GM21723 (cell line): ENCODE measurements at regions not wholly inside any gene's neighbourhood (a gene's known extent, or its start where the extent isn't known, plus 50 kb on each side); places are given as distances from the start of the nearest gene placed in this dataset.
"Not testable (repeated sequence)": the region's sequence is repeated elsewhere in the genome, so short reads cannot be mapped to it uniquely, and the experiment has no call there.

ENCODE experiments used
- ATAC-seq: cut with Tn5 transposase; IDR thresholded peaks from one replicate; pipeline ENCODE4 v1.9.1; 2021; ENCODE audit warnings: mild to moderate bottlenecking, moderate library complexity; ENCODE audit not compliant: unreplicated experiment

DNA sequence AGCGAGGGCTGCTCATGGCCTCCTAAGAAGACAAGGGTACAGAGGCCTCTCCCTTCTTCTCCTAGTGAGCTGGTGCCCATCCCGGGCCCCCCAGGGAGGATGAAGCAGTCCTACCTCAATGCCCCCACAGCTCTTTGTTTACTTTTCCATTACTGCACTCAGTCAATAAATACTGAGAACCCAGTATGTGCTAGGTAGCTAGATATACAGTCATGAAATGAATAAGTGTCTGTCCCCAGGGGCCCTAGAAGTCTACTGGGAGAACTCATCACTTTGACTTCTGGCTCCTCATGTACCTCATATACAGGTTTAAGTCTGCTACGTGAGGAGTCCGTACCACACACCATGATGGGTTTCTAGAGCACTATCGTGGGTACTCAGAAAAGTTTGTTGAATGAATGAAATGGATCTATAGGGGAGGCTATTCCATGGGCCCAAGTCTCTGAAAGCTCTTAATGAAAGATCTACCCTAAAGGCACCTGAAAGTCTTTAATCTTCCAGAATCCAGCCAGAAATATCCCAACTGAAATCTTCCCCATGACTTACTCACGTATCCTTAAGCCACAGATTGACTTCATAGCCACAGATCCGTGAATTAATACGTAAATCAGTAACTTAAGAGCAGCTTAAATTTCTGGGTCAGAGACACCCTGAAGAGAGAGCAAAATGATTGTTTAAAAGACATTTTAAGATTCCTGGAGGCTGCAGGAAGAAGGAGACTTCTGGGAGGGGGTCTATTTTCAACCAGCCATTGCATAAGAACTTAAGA is 51.6 kb upstream of the POMP start:
- no peak for ATAC-seq

DNA sequence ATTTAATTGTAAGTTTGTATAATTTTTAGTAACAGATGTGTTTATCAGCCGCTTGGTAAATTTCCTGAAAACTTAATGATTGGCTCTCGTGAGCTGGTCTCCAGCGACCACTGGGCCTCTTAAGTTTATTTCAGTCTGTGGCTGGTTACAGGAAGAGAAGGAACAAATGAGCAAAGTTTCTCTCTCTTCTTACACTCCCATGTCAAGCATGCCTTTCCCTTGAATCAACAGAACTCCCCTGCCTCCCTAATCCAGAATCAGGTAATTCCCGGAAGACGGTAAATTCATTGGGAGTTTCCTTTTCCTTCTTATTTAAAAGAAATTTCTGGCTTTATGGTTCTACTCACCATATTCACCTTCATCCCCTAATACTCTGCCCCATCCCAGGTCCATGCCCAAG is 52.5 kb upstream of the POMP start:
- ATAC-seq = no peak

DNA sequence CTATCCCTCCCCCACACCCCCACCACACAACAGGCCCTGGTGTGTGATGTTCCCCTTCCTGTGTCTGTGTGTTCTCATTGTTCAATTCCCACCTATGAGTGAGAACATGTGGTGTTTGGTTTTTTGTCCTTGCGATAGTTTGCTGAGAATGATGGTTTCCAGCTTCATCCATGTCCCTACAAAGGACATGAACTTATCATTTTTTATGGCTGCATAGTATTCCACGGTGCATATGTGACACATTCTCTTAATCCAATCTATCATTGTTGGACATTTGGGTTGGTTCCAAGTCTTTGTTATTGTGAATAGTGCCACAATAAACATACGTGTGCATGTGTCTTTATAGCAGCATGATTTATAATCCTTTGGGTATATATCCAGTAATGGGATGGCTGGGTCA is 53.8 kb upstream of the POMP start:
- not testable (repeated sequence) for ATAC-seq

DNA sequence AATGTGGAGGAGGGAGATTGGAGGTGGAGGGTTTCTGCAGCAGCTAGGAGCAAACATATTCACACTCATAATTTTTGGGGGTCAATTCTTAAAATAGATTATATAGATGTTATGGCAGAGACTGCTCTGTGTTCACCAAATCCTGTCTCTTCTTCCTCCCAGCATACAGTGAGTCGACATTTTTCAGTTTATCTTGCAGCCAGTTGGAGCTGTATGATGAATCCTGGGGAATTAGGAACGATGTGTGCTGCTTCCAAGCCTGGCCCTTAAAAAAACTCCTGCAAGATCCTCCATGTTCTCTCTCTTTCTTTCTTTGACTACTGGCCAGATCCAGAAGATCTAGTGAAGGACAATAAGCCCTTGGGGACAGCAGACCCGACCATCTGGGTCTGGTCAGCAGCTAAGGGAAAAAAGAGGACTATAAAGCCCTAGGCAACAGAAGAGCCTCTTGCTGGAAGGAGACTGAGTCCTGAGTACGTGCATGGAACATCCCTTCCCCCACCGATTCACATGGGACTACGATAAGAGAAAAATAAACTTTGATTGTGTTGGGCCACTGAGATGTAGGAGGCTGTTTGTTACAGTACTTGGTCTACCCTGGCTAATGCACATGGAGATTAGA is 55.8 kb upstream of the POMP start:
- no peak for ATAC-seq

DNA sequence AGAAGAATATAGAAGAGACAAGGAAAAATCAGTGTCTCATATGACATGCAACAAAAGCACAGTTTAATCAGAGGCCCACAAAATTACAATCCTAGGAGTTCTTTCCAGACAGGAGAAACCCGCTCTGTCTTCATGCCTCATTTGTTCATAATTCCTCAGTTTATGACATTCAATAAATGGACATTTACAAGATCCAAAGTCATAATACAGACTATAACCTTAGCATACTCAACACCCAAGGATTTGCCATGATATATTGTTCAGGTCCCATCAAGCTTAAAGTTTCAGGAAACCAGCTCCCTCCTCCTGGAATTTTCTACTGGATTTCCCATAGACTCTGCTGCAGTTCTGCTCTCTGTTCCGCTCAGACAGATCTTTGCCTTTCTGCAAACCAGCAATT is 56.4 kb upstream of the POMP start:
- no peak for ATAC-seq

DNA sequence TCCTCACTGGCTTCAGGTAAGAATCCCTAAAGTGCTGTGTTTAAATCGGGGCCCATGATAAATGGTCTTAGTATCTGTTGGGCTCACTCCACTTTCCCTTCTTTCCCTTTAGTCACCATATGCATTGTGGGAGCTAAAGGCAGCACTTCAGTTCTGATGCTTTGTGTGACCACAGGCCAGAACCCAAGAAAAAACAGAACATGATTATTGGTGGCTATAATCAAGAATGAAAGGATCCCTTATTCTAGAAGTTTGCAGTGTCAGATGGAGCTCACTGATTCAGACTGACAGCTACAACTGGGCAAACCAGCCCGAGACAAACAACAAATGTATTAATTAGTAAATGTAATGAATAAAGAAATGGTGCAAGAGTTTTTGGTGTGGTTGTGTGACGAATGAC is 57.3 kb upstream of the POMP start:
- ATAC-seq = no peak

DNA sequence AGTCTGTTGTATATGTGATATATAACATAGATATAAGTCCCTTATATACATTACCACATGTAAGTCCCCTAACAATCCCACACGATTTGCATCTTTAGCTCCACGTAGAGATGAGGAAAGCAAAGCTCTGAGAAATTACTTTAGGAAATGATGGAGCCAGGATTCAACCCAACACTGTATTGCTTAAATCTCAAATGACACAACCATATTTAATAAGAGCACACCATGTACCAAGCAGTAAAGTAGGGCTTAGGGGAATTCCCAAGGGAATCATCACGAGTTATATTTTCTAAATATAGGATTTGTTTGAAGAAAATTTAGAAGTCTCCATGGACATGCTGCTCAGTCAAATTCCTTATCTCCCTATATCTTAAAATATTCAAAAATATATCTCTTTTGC is 61.3 kb upstream of the POMP start:
- no peak for ATAC-seq

DNA sequence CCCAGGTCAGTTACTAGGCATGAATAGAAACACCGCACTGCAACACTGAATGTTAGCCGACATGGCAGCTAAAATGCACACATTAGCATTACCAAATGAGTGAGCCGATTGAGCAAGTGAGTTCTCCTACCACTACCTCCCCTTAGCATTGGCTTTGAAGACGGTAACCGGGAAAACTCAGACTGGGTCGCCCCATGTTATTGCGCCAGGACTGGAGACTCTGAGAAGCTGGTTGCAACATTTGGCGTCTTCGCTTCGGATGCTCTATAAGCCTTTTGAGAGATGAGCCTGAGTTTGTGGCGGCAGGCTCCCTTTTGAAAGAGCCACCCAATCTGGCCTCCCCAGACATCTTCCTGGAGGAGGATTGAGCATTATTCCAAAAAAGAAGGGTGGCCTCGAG is 68.5 kb upstream of the POMP start:
- ATAC-seq = no peak

DNA sequence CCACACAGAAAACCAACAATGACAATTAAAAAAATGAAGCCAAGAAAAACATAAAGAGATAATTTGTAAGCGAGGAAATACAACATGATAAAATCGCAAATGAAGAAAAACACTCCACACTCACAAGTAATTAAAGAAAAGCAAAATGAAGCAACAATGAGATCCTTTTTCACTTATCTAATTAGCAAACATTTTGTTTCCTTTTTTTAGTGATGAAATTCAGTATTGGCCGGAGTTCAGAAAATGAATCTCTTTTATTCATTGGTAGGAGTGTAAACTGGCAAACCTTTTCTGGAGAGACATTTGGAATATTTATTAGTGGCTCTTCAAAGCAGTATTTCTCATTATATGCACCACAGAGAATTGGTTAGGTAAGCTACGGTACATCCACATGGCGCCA is 70.6 kb upstream of the POMP start:
- no peak for ATAC-seq

DNA sequence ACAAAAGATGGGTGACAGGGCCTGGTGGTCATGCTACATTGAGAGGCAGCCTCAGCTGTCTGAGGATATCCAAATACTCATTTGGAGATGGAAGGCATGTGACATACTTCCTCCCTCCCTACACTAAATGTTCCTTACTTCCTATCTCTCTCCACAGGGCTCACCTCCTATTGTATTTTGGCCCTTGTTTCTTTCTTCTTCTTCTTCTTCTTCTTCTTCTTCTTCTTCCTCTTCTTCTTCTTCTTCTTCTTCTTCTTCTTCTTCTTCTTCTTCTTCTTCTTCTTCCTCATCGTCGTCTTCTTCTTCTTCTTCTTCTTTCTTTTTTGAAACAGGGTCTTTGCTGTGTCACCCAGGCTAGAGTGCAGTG is 71.8 kb upstream of the POMP start:
- ATAC-seq = no peak

DNA sequence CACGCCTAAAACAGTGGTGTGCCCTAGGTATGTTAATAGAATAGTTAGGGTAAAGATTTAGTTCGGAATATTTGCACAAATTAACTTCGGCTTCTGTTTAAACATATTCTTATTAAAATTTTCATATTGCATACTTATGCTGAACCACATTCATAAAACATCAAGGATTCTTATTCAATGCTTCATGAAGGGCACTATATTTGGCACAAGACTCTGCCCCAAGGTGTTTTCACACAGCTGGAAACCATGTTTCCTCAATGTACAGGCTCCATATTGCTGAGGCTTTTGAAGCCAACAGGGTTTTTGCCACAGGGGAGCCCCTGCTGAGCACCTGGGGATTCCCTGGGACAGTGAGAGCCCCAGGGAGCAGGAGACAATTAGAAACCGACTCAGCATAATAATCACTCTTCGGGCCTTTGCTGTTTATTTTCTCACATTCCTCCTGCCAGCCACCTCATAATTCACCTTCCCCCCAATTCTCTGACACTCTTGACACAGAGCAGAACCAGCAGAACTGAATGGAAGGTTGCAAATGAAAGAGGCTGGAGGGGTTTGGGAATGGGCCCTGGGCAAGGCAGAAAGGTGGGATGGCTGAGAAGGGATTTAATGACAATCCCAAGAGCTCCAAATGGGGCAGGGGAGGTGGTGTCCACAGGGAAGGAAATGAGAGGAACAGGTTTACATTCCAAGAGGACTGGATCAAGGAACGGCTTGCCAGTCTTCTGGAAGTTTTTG is 72.3 kb upstream of the POMP start:
- no peak for ATAC-seq

DNA sequence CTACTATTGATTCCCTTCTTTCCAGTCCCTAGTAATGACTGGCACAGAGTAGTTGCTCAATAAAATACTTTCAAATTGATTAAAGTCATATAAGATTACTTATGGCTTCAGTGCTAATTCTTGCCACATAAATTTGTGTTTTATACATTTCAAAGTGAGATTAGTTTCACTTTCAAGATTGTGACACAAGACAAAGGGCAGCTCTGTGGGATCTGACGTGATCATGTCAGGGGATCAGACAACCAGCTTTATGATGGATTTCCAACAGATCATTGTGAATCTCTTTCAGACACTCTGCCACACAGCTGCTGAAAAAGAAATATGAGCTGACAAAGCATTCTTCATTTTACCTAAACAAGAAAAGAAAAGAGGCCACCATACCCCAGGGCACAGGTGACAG is 73.4 kb upstream of the POMP start:
- ATAC-seq = no peak

DNA sequence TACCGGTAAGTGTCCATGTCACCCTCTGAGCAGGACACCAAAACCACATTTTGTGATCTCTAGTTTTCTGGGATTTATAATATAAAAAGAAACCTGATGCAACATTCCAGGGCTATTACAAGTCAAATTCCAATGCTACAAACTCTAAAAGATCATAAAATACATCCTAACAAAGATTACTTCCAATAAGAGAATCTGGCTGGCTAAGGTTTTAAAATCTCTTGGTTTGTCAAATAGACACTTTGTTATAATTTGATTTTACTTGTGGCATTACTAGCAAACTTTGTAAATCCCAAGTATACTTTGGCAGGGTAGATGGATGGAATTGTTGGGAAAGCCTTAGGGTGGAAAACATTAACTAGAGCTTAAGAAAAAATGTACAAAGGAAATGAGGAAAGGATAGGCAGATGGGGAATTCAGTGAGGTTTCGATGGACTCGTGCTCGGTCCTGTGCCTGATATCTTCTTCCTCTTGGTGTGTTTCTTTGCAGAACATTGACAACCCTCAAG is 74.0 kb upstream of the POMP start:
- ATAC-seq = no peak

DNA sequence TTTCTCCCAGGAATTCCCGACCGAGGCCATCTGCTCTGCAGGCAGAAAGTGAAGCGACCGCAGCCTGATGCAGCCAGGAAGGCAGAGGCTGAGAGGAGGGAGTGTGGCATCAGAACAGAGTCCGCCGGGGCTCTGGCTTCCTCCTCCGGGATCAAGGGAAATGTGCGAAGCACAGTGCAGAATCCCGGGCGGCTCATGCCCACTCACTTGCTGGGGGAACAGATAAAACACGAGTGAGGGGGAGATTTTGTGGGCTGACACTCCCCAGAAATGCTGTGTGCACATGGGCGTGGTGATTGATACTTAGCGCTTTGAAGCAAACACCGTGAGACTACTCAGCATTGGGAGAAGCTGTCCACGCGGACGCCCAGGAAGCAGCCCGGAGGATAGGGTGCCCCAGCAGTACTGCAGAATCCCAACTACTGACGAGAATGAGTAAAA is 75.3 kb upstream of the POMP start:
- ATAC-seq = no peak

DNA sequence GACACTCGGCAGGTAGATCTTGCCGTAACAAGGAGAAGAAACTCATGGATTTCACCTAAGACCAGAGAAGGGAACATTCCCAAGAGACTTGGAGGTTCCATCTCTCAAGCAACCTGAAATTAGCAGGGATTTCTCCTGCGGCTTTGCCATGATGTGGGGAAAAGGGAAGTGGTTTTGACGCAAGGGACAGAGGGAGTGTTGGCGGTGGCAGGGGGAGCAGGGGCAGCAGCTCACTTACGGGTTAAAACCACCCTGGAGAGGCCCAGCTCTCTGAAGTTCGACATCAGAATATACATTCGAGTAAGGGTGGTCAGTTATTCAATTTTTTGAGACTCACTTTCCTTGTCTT is 76.1 kb upstream of the POMP start:
- ATAC-seq = no peak

DNA sequence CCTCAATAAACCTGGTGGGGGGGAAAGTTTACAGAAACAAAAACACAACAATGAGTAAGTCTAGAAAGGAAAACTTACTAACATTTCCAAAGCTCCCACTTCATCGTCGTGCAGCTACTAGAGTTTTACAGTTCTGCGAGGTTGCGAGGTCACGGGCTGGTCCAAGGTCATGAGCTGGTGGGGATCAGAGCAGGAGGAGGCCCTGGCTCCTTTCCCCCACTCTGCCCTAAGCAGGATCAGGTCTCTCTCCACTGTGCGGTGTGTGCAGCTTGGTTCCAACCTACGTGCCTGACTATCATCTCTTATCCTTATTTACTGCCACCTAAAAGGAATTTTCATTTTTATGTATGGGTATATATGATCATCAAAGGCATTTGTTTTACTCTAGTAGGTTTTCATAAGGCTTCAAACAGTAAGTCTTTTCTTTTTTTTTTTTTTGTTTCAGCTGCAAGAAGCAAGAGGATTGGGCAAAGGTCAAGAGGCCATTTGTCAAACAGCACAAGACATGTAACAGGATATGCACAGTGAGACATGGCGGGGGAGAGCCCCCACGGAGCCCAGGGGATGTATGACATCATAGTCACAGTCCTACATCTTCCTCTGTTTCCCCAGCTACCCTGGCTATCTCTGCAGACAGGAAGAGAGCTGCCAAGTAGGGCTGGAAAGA is 76.6 kb upstream of the POMP start:
- no peak for ATAC-seq

DNA sequence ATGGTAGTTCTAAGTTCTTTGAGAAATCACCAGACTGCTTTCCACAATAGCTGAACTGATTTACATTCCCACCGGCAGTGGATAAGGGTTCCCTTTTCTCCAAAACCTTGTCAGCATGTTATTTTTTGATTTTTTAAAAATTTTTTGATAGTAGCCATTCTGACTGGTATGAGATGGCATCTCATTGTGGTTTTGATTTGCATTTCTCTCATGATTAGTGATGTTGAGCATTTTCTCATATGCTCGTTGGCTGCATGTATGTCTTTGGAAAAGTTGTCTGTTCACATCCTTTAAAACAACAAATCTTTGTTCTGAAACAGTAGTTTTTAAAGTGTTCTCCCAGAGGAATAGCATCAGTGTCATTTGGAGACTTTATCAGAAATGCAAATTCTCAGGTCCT is 77.5 kb upstream of the POMP start:
- ATAC-seq = no peak

DNA sequence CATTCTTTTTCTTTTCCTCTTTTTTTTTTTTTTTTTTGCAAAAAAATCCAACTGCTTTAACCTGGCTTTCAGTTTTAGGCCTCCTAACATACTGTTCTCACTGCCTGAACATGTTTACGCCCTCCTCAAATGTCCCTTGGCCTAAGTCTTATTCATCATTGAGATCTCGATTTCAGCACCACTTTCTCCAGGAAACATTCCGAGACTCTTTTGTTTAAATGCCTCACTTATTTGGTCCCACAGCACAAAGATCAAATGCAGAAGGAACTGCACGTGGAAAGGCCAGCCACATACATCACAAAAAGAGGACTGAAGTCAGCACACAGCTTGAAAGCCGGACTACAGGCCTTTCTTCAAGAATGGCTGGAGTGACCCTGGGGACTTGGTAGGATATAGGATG is 79.2 kb upstream of the POMP start:
- no peak for ATAC-seq

DNA sequence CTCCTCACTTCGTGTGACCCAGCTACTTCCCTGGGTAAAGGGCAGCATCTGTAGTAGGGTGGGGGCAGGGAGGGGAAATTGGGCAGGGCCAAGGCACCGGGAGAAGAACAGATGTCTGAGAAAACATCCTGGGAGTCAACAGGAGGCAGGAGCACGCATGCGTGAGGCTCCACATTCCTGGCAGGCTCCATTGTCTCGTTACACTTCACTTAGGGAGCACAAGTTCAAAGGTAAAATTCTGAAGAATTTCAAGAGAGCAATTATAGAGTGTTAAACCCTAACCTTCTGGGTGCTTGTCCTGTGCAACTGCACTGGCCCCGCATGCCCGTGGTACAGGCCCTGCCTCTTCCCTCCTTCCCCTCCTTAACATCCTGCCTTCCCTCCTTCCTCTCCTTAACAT is 79.6 kb upstream of the POMP start:
- no peak for ATAC-seq

DNA sequence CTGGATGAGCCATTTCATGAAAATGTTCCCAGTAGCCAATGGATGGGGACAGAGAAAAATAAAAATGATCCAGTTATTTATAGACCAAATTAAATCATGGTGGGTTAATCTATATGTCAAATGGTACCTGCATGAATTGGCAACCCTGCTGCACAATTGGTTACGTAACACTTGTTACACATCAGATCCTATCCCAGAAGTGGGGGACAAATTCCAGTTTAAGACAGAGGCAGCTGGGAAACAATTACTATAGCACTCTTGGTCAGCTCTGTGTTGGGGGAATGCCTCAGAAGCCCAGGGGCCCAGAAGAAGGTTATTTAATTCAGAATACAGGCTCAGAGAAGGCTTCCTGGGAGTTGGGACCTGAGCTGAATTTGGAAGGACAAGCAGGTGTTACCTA is 81.1 kb upstream of the FLT1 start:
- ATAC-seq = no peak

DNA sequence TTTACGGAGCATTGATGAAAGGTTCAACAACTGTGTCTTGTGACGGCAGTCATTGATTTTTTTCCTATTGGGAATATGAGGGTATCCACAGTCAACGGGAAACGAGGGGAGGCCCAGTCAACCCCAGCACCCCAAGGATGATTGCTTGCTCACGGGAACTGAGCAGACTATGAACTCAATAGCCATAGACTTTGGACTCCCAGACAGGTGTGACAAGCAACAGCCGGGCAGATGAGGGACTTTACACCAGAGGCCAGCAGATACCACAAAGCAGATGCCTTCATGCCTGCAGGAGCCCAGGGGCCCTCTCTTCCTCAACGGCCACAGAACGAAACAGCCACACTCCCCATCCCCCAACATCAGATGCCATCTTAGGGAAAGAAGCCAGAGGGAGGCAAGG is 80.3 kb upstream of the FLT1 start:
- no peak for ATAC-seq
